ENCODE measurements at regions not wholly inside any gene's neighbourhood (a gene's known extent, or its start where the extent isn't known, plus 50 kb on each side); places are given as distances from the start of the nearest gene placed in this dataset.

DNA sequence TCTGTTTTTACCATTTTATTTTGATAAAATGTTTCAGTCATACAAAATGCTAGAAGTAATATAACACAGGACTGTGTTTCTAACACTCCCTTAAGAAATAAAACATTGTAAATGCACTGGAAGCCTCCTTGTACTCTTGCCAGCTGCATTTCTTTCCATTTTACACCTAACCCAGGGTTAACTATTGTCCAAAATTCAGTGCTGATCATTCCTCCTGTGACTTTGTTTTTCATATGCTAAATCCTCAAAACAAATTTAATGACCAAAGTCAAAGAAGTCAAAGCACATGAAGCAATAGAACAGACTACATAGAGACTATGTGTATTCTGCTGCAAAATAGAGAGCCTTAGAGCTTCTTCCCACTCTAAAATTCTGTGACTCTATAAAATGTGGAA, 420.3 kb upstream of the PRICKLE1 start:
- Histone ChIP-seq H3K27me3 (ENCODE audit: insufficient read depth, low read length) (no peaks in the 10 kb centered on the region), H3K9ac (ENCODE audit: low read length) (no peak overlapping the region), H3K4me2 (ENCODE audit: low read length) (no peak overlapping the region), H3K36me3 (ENCODE audit: insufficient read depth, low read length) (no peaks in the 10 kb centered on the region), H3K79me2 (ENCODE audit: insufficient read depth, low read length) (no peaks in the 10 kb centered on the region), H2AFZ (ENCODE audit: low read depth, low read length) (no peak overlapping the region), H3K4me3 (ENCODE audit: insufficient read depth, low read depth, low read length) (no peak overlapping the region), H3K4me1 (ENCODE audit: insufficient read depth, low read length) (no peaks in the 10 kb centered on the region), H3K9me3 (ENCODE audit: insufficient read depth, low read depth, low read length) (no peaks in the 10 kb centered on the region), H4K20me1 (ENCODE audit: insufficient read depth, low read length) (no peaks in the 10 kb centered on the region), H3K27ac (ENCODE audit: low read depth, low read length) (no peak overlapping the region)
- Mint-ChIP-seq H3K27me3 (ENCODE audit: low read depth, unreplicated experiment) (no peaks in the 10 kb centered on the region), H3K9me3 (ENCODE audit: unreplicated experiment) (peaks cover under 1% of the 10 kb centered on the region), H3K4me3 (ENCODE audit: unreplicated experiment) (no peak overlapping the region), H3K27ac (ENCODE audit: unreplicated experiment) (no peak overlapping the region), H3K4me1 (ENCODE audit: low read depth, unreplicated experiment) (peaks cover 8% of the 10 kb centered on the region), H3K36me3 (ENCODE audit: low read depth, unreplicated experiment) (peaks cover 2% of the 10 kb centered on the region)
- FAIRE-seq: no peak
- no peak for TF ChIP-seq EZH2 (IDR thresholded peaks at IDR 0.05; ENCODE audit: insufficient read depth, low read length)
- TF ChIP-seq, protein P1, sequence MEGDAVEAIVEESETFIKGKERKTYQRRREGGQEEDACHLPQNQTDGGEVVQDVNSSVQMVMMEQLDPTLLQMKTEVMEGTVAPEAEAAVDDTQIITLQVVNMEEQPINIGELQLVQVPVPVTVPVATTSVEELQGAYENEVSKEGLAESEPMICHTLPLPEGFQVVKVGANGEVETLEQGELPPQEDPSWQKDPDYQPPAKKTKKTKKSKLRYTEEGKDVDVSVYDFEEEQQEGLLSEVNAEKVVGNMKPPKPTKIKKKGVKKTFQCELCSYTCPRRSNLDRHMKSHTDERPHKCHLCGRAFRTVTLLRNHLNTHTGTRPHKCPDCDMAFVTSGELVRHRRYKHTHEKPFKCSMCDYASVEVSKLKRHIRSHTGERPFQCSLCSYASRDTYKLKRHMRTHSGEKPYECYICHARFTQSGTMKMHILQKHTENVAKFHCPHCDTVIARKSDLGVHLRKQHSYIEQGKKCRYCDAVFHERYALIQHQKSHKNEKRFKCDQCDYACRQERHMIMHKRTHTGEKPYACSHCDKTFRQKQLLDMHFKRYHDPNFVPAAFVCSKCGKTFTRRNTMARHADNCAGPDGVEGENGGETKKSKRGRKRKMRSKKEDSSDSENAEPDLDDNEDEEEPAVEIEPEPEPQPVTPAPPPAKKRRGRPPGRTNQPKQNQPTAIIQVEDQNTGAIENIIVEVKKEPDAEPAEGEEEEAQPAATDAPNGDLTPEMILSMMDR (IDR thresholded peaks at IDR 0.05; ENCODE audit: insufficient read depth, low read depth, low read length): no peak
- DNase-seq (ENCODE audit: low read depth): no peak

DNA sequence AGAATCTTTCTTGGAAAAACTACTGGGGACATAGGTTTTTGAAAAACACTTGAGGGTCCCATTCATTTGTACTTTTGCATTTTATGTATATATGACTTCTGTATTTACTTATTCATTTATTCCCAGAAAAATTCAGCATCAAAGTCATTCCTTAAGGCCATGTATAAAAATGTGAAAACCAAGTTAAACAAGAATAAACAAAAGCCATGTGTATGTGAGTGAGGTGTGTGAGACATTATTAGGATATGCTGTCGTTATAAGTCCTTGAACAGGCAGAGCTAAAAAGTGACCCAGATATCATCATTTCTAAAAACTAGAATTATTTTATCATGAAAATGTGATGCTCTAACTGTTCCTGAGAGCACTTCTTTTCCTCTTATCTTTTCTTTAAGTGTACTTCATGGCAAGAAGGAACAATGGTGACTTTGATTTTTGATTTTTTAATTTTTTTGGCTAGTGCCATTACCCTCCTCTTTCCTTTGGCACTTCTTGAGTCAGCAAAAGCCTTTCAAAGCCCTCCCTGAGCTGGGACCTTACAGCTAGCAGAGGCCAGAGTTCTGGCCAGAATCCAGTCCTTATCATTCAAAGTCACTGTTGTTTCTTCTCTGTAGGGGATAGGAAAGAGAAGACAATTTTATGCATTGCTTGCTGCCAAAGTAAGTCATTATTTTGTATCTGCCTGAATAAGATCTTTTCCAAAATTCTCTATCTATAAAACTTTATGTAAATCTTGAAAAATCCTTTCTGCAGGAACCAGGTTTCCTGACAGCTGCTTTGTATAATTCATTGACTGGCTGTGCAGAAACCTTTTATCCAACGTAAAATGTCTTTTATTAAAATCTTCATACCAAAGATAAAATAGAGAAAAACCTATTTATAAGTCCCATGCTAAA, 419.7 kb upstream of the PRICKLE1 start:
- Histone ChIP-seq H3K79me2 (ENCODE audit: insufficient read depth, low read length) (no peaks in the 10 kb centered on the region), H3K36me3 (ENCODE audit: insufficient read depth, low read length) (no peaks in the 10 kb centered on the region), H3K9me3 (ENCODE audit: insufficient read depth, low read depth, low read length) (no peaks in the 10 kb centered on the region), H3K4me2 (ENCODE audit: low read length) (no peak overlapping the region), H3K4me3 (ENCODE audit: insufficient read depth, low read depth, low read length) (no peak overlapping the region), H3K27ac (ENCODE audit: low read depth, low read length) (no peak overlapping the region), H2AFZ (ENCODE audit: low read depth, low read length) (no peak overlapping the region), H3K4me1 (ENCODE audit: insufficient read depth, low read length) (no peaks in the 10 kb centered on the region), H3K27me3 (ENCODE audit: insufficient read depth, low read length) (no peaks in the 10 kb centered on the region), H4K20me1 (ENCODE audit: insufficient read depth, low read length) (no peaks in the 10 kb centered on the region), H3K9ac (ENCODE audit: low read length) (no peak overlapping the region)
- Mint-ChIP-seq H3K4me3 (ENCODE audit: unreplicated experiment) (no peak overlapping the region), H3K27ac (ENCODE audit: unreplicated experiment) (no peak overlapping the region), H3K4me1 (ENCODE audit: low read depth, unreplicated experiment) (peaks cover 11% of the 10 kb centered on the region), H3K9me3 (ENCODE audit: unreplicated experiment) (no peaks in the 10 kb centered on the region), H3K27me3 (ENCODE audit: low read depth, unreplicated experiment) (no peaks in the 10 kb centered on the region), H3K36me3 (ENCODE audit: low read depth, unreplicated experiment) (peaks cover 2% of the 10 kb centered on the region)
- DNase-seq (ENCODE audit: low read depth): peak; percentile 18
- FAIRE-seq: no peak
- TF ChIP-seq EZH2 (IDR thresholded peaks at IDR 0.05; ENCODE audit: insufficient read depth, low read length): no peak
- TF ChIP-seq, protein P1 (IDR thresholded peaks at IDR 0.05; ENCODE audit: insufficient read depth, low read depth, low read length): no peak

DNA sequence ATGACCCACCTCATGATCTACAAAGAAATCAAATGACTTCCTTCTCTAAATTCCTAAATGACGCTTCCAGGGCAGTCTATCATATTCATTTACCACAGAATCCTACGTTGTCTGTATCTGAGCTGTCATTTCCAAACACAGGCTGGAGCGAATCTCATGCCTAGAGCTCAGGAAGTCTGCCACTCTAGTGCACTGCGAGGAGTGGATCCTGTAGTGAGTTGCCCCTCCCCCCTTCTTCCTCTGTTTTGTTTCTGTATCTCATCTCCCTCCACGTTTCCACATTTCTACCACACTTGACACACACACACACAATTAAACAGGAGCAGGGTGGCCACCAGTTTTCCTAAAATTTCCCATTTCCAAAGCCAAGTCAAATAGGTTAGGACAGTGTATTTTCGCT, 415.4 kb upstream of the PRICKLE1 start:
- no peak overlapping the region for H3K9ac ChIP-seq (ENCODE audit: low read length)
- no peak overlapping the region for H3K27ac ChIP-seq (ENCODE audit: low read depth, low read length)
- H3K36me3 Mint-ChIP-seq (ENCODE audit: low read depth, unreplicated experiment): no peaks in the 10 kb centered on the region
- H4K20me1 ChIP-seq (ENCODE audit: insufficient read depth, low read length): no peaks in the 10 kb centered on the region
- H3K4me1 Mint-ChIP-seq (ENCODE audit: low read depth, unreplicated experiment): peaks cover 11% of the 10 kb centered on the region
- TF ChIP-seq, protein P1 (IDR thresholded peaks at IDR 0.05; ENCODE audit: insufficient read depth, low read depth, low read length): no peak
- no peak for TF ChIP-seq EZH2 (IDR thresholded peaks at IDR 0.05; ENCODE audit: insufficient read depth, low read length)
- H2AFZ ChIP-seq (ENCODE audit: low read depth, low read length): no peak overlapping the region
- H3K36me3 ChIP-seq (ENCODE audit: insufficient read depth, low read length): no peaks in the 10 kb centered on the region
- H3K4me3 ChIP-seq (ENCODE audit: insufficient read depth, low read depth, low read length): no peak overlapping the region
- no peaks in the 10 kb centered on the region for H3K9me3 ChIP-seq (ENCODE audit: insufficient read depth, low read depth, low read length)
- H3K27me3 Mint-ChIP-seq (ENCODE audit: low read depth, unreplicated experiment): no peaks in the 10 kb centered on the region
- H3K4me2 ChIP-seq (ENCODE audit: low read length): no peak overlapping the region
- H3K4me3 Mint-ChIP-seq (ENCODE audit: unreplicated experiment): no peak overlapping the region
- H3K27ac Mint-ChIP-seq (ENCODE audit: unreplicated experiment): no peak overlapping the region
- DNase-seq (ENCODE audit: low read depth): no peak
- no peak for FAIRE-seq
- no peaks in the 10 kb centered on the region for H3K27me3 ChIP-seq (ENCODE audit: insufficient read depth, low read length)
- no peaks in the 10 kb centered on the region for H3K79me2 ChIP-seq (ENCODE audit: insufficient read depth, low read length)
- H3K4me1 ChIP-seq (ENCODE audit: insufficient read depth, low read length): no peaks in the 10 kb centered on the region
- no peaks in the 10 kb centered on the region for H3K9me3 Mint-ChIP-seq (ENCODE audit: unreplicated experiment)
